ENCODE measurements at regions not wholly inside any gene's neighbourhood (a gene's known extent, or its start where the extent isn't known, plus 50 kb on each side); places are given as distances from the start of the nearest gene placed in this dataset.

DNA sequence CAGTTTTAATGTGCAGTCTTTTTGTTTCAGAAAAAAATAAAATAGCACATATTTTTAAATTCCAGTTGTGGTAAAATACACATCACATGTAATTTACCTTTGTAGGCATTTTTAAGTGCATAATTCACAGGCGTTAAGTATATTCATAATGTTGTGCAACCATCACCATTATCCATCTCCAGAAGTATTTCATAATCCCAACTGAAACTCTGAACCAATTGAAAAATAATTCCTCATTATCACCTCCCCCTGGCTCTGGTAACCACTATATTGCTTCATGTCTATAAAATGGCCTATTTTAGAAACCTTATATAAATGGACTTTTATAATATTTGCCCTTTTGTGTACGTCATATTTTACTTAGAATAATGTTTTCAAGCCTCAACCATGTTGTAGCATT is 756.5 kb upstream of the KLHL1 start:
- DNase-seq = peak; percentile 86

DNA sequence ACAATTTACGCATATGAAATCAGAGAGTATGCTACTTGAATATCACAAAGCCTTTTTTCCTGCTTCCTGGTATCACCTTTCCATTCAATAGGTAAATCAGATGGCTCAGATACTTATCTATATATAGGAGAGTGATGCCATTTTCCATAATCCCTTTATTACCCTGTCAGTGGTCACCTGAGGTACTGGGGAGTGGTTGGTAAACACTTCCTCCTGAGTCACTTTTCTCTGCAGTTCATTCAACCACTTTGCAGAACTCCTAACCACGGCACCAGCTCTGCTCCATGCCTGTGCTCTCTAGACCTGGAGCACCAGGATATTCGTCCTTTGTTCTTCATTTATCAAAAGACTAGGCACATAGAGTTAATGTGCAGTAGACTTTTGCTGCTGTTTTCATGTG is 748.5 kb upstream of the KLHL1 start:
- DNase-seq = peak; percentile 39

DNA sequence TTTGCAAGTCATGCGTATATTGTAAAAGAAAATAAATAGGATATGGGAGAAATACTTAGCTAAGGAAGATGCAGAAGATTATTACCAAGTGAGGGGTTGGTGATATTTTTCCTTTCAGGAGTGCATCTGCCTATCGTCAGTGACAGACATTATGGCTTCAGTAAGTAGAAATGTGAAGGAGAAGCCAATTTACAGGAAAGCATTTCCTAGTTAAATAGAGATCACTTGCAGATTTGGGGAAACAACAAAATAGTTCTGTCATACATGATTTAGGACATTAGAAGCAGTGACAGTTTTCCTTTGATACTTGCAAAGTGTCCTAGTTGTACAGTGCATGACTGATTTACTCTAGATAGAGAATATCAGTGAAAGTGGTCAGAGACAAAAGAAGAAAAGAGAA is 747.8 kb upstream of the KLHL1 start:
- no peak for DNase-seq

DNA sequence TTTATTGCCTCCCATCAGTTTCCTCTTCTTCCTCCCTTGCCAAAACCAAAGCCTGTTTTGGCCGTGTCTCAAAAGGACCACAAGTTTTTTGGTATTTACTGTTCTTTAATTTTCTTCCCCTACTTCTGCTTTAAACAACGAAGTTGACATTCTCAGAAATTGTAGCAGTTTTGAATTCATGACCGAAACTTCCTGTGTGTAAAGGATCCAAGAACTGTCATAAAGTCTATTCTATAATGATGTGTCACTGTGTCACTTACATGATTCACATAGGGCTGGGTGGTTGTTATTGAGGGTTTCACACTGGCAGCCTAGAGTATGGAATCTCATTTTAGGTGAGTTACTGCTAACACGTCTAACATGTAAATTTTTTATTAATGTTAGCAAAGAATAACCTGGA is 741.0 kb upstream of the KLHL1 start:
- DNase-seq = peak; percentile 86

DNA sequence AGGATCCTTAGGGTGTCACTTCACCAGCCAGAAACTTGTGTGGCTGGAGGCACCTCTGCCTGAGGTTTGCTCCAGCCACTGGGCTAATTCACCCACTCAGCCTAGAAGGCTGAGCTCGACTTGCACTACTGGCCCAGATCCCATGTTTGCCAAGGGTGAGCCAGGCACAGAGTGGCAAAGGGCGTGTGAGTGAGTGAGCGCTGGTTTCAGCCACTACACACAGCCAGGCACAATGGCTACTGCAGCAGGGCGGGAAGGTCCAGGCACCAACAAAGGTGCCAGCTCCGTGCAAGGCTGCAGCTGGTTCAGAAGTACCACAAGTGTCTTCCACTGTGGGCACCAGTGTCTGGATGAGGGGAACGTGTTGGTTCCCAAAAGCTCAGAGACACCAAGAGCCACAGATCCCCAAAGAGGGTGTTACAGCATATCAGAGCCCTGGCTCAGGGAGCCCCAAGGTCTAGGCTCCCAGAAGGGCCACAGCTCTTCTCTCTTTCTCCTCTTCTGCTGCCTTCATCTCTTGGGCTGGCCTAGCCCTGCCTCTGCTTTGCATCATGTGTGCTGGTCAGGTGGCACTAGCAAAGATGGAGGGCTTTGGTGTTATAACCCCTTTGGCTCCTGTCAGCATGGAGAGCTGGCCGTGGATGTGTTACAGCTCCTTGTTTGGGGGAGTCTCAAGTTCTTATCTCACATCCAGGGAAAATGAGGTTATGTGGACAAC is 736.3 kb upstream of the KLHL1 start:
- DNase-seq = no peak

DNA sequence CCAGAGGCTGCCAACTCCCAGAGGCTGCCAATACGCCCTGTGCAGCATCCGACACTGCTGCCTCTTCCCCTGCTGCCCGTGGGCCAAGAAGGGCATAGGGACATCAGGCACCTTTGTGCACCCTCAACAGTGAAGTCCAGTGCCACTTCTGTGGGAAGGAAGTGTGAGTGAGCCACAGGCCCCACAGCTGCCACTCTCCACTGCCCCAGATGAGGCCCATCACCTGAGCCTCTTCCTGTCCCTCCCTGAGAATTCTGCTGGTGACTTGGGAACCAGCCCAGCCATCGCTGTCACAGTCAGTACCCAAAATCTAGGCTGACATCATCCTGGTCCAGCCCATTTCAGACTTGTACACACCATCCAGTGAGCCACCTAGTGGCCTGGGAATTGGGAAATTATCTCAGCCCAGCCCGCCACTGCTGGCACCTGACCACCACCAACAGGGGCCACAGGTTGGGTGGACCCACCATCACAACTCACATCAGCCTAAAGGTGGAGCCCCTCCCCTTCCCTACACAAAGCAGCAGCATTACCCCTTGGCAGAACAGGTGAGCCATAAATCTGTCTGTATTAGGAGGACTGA is 733.9 kb upstream of the KLHL1 start:
- no peak for DNase-seq

DNA sequence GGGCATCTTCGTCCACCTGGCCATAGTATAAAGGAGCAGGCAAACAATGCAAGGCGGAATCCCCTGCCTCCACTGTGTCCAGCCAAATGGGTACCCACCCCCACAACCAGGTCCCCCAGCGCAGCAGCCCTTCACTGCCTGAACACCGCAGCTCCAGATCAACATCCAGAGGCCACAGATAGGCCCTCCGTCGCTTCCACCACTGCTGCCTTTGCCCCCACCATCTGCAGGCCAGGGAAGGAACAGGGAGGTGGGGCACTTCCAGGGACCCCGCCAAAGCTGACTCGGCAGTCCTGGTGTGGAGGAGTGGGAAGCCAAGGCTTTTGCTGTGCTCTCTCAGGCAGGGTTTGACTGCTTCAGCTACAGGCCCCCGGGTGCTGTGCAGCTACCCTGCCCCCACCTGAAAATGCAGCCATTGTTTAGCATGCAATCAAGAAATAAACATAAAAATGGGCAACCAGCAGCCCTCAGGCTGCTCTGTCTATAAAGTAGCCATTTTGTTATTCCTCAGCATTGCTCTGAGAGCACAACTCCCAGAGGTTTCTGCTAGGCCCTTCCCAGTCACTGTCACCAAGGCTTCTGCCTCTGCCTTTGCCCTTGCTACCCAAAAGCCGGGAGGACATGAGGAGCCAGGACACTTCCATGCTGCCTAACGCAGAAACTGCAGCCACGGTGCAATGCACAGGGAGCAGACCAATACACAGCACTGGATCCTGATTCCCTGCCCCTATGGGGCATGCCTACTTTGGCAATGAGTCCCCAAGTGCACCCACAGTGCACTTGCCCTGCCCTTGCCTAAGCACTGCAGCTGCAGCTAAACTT is 733.2 kb upstream of the KLHL1 start:
- no peak for DNase-seq

DNA sequence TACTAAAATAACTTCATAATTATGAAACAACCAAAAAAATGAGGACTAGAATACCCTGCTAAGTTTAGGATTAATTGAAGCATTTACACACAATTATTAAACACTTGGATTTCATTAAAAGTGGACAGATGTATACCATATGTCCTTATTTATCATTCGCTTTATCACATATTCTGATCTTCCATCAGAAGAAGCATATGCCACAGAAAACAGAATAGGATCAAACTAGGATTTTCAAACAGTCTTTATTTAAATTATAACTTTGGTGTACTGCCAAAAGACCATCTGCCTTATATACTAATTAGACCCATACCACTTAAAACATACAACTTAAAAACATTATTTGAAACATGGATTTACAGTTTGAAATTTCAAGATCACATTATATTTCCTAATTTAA is 727.1 kb upstream of the KLHL1 start:
- DNase-seq = no peak

GRCh38 chr13:70829748-70830147 is 721.5 kb upstream of the KLHL1 start:
- peak; percentile 45 for DNase-seq

DNA sequence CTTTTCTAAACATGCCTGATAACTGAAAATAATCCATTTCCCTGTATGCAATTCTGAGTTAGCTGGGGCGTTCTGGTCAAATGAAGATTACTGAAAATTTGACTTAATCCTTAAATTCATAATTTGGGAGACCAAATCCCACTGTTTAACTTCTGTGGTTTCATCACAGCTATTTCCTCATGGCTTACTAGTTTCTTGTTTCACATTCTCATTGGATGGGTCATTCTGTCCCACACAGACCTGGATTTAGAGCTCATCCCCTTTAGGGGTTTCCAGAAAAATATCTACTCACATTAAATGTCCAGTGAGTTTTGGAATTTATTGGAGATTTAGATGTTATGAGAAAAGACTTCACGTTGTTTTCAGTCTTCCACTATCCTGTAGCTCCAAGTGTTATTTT is 709.3 kb upstream of the KLHL1 start:
- no peak for DNase-seq

DNA sequence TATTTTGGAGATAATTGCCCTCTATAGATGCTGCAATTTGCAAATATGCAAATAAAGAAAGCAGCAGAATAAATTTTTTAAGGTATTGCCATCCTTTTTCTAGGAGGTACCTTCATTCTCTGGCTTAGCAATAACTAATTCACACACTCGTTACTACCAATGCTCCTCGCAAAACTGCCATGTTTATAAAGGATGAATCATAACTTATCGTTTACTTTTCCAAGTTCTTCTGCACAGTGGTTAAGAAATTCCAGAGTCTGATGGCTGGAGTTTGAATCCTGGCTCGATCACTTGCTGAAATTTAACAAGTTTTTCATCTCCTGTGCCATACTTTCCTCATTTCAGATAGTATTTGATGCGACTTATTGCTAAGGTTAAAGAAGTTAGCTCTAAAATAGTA is 708.6 kb upstream of the KLHL1 start:
- DNase-seq = no peak

GRCh38 chr13:70814684-70815083 is 706.4 kb upstream of the KLHL1 start:
- DNase-seq = peak; percentile 54

DNA sequence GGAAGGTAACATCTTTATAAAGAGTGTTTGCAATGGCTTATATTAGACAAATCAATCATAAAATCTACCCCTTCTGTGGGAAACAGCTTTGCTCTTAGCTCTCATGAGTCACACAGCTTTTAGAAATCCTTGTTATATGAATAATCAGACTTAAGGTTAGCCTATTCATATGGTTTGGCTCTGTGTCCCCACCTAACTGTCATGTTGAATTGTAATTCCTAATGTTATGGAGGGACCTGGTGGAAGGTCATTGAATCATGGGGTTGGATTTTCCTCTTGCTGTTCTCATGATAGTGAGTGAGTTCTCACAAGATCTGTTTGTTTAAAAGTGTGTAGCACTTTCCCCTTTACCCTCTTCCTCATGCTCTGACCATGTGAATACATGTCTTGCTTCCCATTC is 704.2 kb upstream of the KLHL1 start:
- no peak for DNase-seq

DNA sequence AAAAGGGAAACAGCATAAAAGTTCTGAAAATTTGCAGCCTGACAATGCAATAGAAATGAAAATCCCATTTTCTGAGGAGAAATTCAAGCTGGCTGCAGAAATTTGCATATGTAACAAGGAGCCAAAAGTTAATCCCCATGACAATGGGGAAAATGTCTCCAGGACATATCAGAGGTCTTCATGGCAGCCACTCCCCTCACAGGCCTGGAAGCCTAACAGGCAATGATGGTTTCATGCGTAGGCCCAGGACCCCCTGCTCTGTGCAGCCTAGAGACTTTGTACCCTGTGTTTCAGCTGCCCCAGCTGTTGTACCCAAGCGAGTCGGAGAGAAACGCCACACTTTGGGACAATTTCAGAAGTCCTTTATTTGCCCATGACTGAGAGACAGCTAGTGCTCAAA is 701.3 kb upstream of the KLHL1 start:
- DNase-seq = no peak

DNA sequence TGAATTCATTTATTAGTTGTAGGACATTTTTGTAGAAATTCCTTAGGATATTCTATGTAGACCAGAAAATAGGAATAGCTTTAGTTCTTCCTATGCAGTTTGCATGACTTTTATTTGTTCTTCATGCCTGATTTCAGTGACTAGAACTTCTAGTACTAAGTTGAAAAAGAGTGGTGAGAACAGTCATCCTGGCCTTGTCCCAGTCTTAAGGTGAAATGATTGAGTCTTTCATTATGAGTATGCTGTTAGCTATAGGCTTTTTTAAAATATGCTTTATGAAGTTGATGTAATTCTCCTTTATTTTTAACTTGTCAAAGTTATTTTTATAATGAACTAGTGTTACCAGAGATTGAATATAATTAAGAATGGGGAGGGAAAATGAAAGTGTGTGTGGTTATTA is 690.1 kb upstream of the KLHL1 start:
- DNase-seq = no peak

DNA sequence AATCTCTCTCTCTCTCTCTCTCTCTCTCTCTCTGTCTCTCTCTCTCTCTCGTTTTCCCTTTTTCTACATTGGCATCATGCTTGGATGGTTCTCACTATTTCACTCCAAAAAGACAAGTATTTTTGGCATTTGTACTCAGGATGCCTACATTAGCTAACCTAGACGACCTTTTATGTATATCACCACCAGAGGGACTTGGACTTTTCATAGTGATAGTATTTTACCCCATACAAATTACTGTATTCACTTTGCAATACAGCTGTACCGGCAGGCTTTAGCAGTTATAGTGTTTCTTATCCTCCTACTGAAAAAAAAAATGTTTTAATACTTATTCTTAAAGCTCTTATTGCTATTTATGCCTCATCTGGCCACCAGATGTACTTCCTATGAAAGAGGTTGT is 687.2 kb upstream of the KLHL1 start:
- DNase-seq = peak; percentile 0

DNA sequence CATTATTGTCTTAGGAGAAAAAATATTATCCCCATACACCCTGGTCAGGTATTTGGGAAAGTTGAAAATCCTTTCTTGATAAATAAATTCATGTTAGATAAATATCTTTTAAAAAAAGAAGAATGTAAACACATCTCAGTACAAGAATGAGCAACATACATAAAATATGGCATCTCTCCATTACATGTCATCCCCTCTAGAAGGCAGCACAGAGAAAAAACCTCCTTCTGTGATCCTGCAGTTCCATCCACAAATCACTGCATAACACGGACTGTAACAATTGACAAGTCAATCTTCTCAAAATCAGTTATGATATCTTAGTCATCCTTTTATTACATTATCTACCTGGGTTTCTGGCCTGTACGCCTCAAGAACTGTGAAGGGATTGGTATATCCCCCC is 683.9 kb upstream of the KLHL1 start:
- DNase-seq = no peak

GRCh38 chr13:70789751-70790150 is 681.5 kb upstream of the KLHL1 start:
- no peak for DNase-seq

GRCh38 chr13:70788074-70788473 is 679.8 kb upstream of the KLHL1 start:
- no peak for DNase-seq

DNA sequence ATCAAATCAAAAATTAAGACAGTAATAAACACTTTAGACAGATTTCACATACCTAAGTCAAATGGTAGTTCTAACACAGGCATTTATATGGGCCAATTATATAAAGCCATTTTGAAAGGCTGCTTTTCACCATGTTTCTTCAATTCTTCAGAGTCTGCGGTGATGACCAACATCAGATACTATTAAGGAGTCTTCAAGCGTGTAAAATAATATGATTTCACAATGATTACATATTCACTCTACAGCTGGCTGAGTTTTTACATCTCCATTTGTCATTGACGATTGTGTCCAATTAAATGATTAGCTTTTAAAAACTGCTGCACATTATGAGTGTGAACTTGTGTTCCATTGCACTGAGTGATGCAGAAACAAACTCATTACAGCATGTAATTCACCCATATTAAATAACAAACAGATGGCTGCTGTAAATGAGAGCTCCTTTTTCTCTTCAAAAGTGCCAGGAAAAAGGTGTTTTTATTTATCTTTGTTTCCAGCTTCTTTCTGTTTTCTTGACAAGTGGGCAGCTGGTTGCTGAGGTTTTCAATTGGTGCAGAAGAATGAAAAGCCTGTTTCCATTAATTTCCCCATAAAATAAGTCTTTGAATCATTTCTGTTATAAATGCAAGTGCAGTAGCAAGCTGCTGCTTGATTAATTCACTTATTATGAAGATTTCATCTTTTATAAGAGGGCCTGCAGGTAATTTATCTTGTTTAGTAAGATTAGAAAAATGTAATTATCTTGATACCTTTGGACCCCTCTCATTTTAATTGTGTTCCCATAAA is 676.1 kb upstream of the KLHL1 start:
- DNase-seq = no peak

GRCh38 chr13:70769817-70770216 is 661.6 kb upstream of the KLHL1 start:
- DNase-seq = no peak

GRCh38 chr13:70758932-70759331 is 650.7 kb upstream of the KLHL1 start:
- no peak for DNase-seq

- no peak for DNase-seq
Observed at GRCh38 chr13:70756088-70756487, 647.8 kb upstream of the KLHL1 start.

Measured in MV-4-11 (cell line).